ENCODE measurements at regions not wholly inside any gene's neighbourhood (a gene's known extent, or its start where the extent isn't known, plus 50 kb on each side); places are given as distances from the start of the nearest gene placed in this dataset.

DNA sequence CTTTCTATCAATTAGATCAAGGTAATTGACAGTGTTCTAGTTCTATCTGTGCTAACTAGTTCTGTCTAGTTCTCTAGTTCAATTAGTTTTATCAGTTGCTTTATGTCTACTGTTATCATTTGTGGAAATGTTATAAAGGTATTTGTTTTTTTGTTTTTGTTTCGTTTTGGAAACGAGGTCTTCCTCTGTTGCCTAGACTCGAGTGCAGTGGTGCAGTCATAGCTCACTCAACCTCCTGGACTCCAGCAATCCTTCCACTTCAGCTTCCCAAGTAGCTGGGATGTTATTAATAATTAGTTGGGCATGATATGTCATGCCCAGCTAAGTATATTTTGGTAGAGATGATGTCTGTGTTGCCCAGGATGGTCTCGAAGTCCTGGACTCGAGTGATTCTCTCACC is 1682.8 kb upstream of the LRRTM1 start:
- DNase-seq (ENCODE audit: low read depth in 2 of 2), result no peak

GRCh38 chr2:81984969-81985637 is 1680.6 kb upstream of the LRRTM1 start:
- no peak for DNase-seq (ENCODE audit: low read depth in 2 of 2)

DNA sequence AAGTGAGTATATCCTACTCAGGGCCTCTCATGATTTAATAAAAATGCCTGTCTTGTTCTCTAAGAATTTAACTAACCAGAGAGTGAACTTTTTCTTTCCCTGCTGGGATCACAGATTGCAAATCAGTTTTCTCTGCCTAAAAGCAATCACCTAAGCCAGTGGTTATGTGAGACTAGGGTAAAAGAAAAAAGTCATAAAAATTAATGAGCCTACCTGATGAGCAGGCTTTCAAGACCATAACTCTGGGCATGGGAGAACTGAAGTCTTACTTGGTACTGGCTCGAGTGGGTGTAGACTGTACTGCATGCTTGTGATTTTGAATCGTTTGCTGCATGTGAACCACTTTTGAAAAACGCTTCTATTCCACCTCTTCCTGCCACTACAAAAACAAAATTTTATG is 1677.0 kb upstream of the LRRTM1 start:
- DNase-seq (ENCODE audit: low read depth in 2 of 2), result no peak

DNA sequence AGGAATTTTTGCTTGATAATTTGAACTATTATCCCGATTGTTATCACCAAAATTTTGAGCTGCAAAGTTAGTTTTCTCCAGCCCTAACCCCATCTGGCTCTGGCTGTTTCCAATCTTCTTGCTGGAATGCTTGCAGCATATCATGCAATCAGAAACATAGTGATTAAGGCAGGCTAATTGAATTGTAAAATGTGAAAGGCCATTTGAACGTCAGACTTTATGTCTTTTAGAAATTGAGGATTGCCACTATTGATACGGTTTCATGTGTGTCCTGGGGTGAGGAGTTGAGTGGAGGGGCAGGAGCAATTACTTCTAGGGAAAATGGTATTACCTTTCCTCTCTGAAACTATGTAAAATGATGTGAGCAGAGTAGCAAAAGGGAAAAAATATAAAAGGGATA is 1674.5 kb upstream of the LRRTM1 start:
- DNase-seq (ENCODE audit: low read depth in 2 of 2), result no peak

- DNase-seq (ENCODE audit: low read depth in 2 of 2), result no peak
These were observed 1672.4 kb upstream of the LRRTM1 start for GRCh38 chr2:81976998-81977397.

DNA sequence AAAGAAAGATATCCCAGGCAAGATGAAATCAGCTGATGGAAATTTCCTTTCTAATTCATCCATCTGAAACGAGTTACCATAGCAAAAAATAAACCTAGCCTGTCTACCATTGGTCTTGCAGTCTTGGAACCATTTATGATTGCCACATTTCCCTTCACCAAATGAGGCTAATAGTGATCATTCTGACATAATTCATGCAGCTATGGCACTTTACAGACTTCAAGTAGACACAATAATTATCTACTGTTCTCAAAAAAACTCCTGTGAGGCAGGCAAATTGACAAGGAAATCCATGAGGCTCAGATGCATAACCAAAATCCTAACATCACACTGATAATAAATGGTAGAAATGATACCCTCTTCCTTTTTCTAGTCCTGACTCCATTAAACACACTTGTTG is 1669.7 kb upstream of the LRRTM1 start:
- DNase-seq (ENCODE audit: low read depth in 2 of 2), result no peak

DNA sequence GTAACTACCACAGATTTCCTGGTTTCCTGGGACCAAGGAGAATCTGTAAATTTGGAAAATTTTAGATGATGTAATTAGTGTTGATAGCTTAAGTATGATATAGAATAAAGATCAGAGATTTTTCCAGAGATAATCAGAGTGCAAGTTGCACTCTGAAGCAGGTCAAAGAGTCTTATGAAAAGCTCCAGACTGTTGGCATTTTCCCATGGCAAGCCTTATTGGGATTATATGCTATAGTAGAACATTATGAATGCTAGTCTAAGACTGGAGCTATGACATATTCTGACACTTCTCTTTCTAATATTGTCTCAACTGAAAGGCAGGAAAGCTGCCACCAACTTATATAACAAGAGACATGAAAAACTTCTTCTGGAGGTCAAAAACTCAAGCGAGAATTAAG is 1638.3 kb upstream of the LRRTM1 start:
- DNase-seq (ENCODE audit: low read depth in 2 of 2), result no peak

DNA sequence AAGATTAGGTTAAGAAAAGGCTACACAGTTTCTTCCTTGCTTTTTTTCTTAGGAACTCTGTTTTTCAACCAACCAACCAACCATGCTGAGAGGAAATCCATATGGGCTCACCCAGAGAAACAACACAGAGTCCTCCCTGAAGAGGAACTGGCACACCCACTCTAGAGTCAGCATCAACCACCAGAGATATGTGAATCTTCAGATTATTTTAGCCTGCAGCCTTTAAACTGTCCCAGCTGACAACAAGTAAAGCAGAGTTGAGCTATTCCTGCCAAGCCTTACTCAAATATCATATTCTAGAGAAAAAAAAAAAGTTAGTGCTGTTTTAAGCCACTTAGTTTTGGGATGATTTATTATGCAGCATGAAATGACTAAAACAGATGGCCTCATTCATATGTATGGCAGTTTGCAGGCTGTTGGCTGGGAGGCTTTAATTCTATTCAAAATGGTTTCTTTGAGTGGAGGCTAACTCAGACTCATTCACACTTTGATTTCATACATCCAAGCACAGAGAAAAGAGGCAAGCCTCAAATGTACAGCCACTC is 1637.7 kb upstream of the LRRTM1 start:
- DNase-seq (ENCODE audit: low read depth in 2 of 2), result no peak

DNA sequence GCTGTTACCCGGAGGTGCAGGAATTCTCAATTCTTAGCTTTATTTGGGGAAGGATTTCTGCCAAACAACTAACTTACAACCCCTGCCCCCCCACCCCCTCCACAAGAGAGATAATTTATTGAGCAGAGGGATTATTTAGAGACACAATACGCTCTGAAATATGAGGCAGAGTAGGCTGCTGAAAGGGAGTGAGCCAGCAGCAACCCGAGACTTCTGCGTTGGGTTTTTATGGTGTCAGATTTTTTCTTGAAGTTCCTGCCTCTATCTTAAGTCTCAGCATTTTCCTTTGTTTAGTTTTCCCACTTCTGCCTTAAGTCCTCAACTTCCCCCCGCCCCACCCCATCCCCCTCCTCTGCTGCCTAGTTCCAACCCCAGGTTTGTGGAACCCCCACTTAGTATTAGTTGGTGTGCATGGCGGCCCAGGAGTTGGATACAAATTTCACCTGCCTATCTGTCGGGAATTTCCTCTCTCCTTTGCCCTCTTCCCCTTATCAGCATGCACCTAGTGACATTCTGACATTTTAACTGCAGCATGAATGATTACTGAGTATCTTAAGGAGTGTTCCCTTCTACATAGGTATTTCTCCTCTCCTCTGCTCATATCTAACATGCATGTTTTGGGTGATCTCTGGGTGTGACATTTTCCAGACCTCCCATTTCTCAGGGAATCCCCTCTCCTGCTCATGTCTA is 1635.9 kb upstream of the LRRTM1 start:
- DNase-seq (ENCODE audit: low read depth in 2 of 2), result no peak

- DNase-seq (ENCODE audit: low read depth in 2 of 2), result no peak
These were observed 1633.4 kb upstream of the LRRTM1 start for GRCh38 chr2:81937944-81938343.

DNA sequence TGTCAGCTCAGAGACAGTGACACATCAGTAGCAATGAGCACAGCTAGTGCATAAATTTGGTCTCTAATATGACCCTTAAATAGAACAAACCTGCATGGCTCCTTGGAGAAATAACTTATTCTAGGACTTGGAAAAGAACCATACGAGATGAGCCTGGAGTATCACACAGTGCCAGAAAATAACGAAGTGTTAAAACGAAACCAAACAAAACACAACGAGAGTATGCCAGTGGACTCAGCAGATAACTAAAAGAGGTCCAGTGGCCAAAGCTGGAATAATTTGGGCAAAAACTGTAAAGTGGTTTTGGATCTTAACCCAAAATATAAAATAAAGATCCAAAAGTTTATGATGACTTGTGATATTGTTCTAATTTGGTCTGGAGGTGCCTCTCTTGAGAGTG is 1599.0 kb upstream of the LRRTM1 start:
- DNase-seq (ENCODE audit: low read depth in 2 of 2), result no peak

- no peak for DNase-seq (ENCODE audit: low read depth in 2 of 2)
These were observed 1596.5 kb upstream of the LRRTM1 start for GRCh38 chr2:81901017-81901416.

DNA sequence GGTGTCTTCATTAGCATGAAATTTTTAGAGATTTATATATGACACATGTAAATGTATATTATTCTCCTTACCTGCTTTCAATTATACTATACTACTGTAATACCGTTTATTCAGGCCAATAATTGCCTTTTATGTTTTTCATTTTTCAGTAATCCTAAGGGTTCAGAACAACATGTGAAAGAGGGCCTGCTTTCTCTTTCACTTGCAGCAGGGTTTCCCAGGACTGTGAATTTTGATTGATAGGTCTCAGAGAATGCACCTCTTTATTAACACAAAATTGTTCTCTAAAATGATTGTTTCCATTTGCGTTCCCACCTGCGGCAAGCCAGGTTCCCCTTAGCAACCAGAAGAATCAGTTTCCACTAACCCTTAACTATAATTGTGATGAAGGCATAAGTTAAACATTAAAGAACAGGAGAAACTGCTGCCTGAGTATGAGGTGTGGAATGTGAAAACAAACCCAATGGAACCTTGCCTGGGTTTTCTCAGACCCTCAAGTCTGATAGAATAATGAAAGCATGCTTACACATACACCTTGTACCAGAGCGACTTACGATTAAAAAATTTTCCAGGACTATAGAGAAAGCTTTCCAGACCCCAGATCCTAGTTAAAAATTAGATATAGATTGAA is 1591.2 kb upstream of the LRRTM1 start:
- no peak for DNase-seq (ENCODE audit: low read depth in 2 of 2)

DNA sequence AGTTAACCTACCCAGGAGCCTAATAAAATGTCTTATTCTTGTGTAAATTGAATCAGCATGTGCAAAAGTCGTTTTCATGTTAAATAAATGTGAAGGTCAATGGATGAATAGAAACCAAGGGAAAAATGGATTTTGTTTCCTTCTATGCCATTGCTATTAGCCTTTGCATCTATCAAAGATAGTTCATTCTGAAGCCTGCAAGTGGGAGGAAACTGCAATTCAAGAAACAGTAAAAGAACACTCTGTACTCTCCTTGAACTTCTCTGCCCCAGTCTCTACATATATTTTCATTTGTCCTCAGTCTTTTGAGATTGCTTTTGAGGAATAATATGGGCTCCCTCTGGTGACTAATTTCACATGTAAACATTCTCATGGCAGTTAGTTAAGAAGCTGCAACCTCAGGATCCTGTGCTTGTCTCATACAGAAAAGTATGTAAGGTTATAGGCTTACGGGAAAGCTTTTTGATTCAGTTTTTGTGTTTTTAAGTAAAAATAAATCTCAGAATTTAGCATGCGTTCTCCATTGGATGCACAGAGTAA is 1590.0 kb upstream of the LRRTM1 start:
- DNase-seq (ENCODE audit: low read depth in 2 of 2), result peak; percentile 20

GRCh38 chr2:81876624-81877023 is 1572.1 kb upstream of the LRRTM1 start:
- no peak for DNase-seq (ENCODE audit: low read depth in 2 of 2)

DNA sequence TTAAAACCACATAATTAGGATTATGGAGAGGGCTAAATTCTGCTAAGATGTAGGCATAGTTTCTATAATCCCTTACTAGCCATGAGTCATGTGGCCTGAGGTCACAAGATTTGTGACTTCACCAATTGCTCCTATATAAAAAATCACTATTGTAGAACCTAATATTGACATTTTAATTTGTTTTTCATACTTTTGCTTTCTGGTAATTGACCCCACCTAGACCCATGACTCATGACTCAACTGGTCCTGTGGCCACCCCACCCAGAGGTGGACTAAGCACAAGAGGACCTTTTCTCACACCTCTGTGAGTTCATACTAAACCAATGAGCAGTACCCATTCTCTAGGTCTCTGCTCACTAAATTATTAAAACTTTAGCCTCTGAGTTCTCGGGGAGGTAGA is 1567.5 kb upstream of the LRRTM1 start:
- no peak for DNase-seq (ENCODE audit: low read depth in 2 of 2)

GRCh38 chr2:81870119-81870518 is 1565.6 kb upstream of the LRRTM1 start:
- no peak for DNase-seq (ENCODE audit: low read depth in 2 of 2)

DNA sequence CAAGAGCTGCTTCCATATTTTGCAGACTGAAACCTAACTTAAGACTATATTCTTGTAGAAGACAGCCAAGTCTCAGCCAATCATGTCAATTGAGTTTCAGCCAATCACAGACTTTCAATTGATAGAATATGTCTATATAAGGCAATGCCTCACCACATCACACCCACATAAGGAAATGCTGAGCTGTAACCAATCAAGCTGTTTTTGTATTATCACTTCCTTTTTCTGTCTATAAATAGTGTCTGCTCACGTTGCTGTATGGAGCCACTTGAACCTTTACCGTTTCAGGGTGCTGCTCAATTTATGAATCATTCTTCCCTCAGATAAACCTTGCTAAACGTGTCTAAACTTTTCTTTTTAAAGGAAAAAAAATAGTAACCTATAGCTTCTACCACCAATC is 1554.4 kb upstream of the LRRTM1 start:
- DNase-seq (ENCODE audit: low read depth in 2 of 2), result no peak

- DNase-seq (ENCODE audit: low read depth in 2 of 2), result peak in 1 of 2 experiments; percentile 20
These were observed 1548.8 kb upstream of the LRRTM1 start for GRCh38 chr2:81853341-81853740.

- no peak for DNase-seq (ENCODE audit: low read depth in 2 of 2)
These were observed 1548.1 kb upstream of the LRRTM1 start for GRCh38 chr2:81852651-81853050.

DNA sequence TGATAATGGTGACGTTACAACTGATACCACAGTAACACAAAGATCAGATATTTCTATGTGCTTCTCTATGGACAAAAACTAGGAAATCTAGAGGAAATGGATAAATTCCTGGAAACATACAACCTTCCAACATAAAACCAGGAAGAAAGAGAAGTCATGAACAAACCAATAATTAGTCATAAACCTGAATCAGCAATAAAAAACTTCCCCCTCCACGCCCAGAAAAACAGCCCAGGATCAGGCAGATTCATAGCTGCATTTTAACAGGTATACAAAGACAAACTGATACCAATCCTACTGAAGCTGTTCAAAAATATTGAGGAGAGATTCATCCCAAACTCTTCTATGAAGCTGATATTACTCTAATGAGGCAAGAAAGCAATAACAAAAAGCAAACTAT is 1535.2 kb upstream of the LRRTM1 start:
- no peak for DNase-seq (ENCODE audit: low read depth in 2 of 2)

GRCh38 chr2:81835321-81836000 is 1530.9 kb upstream of the LRRTM1 start:
- peak; percentile 40 to 44 for DNase-seq (ENCODE audit: low read depth in 2 of 2)
